Iris pigment epithelial cell (primary cell): ENCODE measurements at regions not wholly inside any gene's neighbourhood (a gene's known extent, or its start where the extent isn't known, plus 50 kb on each side); places are given as distances from the start of the nearest gene placed in this dataset.

Experiments used
- DNase-seq: peaks from one replicate; pipeline ENCODE4 v3.0.0-alpha.2; 2011; ENCODE audit warnings: low read depth

DNA sequence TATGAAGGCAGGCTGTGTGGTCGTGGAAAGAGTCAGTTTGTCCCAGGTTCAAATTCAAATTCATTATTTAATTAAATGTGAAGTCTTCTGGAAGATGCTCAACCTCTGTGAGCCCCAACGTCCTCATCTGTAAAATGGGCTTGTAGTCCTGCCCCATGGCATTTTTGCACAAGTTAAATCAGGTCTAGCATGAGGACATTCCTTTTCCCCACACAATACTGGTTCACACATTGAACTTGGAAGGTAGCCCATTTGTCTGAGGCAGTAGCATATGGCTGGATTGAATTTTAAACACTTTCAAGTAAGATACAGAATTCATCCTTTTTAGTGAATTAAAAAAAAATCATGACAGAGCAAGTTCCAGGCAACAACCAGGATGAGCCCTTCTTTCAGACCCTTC, 665.4 kb upstream of the HS6ST1 start:
- DNase-seq, result no peak

- no peak for DNase-seq
These were observed 666.2 kb upstream of the HS6ST1 start for GRCh38 chr2:128984855-128985254.

- no peak for DNase-seq
These were observed 667.5 kb upstream of the HS6ST1 start for GRCh38 chr2:128986026-128986715.

- DNase-seq, result no peak
These were observed 668.2 kb upstream of the HS6ST1 start for GRCh38 chr2:128986867-128987268.

GRCh38 chr2:128988326-128988725, 669.7 kb upstream of the HS6ST1 start:
- no peak for DNase-seq

DNA sequence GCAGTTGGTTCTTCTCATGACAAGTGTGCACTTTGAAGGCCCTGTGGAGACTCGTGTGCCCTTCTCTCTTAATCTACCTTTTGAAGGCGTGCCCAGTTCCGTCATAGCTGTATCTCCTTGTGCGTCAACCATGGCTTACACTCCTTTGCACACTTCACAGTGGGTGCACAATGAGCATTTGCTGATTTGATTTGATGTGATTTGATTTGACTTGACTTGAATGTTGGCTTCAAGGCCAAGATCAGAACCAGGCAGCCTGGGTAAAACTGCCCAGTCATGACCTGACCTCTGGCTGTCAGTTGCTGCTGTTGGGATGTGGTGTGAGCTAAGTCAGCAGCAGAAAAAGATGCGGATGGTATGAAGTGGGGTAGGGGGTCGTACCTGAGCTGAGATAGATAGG, 670.3 kb upstream of the HS6ST1 start:
- no peak for DNase-seq

GRCh38 chr2:128995086-128995485, 676.4 kb upstream of the HS6ST1 start:
- DNase-seq, result no peak

GRCh38 chr2:128996078-128996477, 677.4 kb upstream of the HS6ST1 start:
- no peak for DNase-seq

DNA sequence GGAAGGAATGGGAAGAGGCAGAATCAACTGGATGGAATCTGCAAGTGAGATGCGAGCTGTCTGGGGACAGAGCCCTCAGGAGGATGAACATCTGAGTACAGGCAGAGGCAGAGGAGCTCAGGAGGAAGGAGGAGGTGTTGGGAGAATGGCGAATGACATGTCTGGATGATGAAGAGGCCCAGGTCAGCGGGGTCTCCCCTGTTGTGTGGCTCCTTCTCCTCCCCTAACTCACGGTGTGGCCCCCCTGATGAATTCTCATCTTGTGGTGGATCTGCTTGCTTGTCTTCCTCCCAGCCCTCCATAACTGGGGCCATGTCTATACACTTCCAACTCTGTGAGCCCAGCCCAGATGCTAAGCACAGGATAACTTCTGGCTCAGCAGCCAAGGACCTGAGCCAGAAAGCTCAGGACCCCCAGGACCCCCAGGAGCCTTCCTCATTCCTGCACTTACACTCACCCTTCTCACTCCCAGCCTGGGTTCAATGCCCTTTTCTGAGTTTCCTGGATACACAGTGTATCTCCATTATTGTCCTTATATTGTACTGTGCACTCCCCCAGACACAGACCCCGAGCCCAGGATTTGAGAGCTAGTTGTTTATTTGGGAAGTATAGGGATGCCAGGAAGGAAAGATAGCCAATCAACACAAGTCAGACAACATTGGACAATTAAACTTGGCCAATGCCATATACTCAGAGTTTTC, 678.6 kb upstream of the HS6ST1 start:
- DNase-seq, result no peak

DNA sequence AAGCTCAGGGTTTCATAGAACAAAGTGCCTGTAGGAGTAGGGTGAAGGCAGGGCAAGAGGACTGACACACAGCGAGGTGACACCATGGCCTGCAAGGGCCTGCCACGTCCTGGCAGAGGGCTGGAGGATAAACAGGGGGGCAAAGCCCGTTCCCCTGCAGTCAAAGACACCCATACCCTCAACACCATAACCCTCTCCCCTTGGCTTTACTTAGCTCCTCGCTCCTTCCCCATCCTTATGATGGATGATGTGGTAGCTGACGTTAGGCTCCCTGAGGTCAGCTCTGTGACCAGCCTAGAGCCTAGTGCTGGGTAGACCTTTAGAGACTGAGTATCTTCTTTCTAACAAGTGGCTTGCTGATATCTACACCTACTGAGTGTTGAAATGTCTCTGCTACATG, 683.3 kb upstream of the HS6ST1 start:
- DNase-seq, result no peak

- DNase-seq, result no peak
These were observed 684.1 kb upstream of the HS6ST1 start for GRCh38 chr2:129002751-129003150.

DNA sequence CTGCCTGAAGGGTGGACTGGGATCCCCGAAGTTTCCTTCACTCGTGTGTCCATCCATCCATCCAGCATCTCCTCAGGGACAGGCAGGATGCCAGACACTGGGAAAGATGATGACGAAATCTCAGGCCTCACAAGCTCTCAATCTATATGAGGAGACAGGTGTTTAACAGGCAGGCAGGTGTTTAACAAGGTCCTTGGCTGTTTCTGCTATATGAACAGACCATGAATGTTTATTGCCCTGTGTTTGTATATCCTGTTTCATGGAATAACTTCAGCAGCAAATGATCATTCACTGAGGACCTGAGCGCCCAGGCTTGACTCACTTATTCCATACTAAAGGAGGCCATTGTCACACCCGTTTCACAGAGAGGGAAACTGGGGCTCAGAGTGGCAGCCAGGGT, 685.8 kb upstream of the HS6ST1 start:
- no peak for DNase-seq

GRCh38 chr2:129004940-129005490, 686.3 kb upstream of the HS6ST1 start:
- no peak for DNase-seq

- no peak for DNase-seq
These were observed 687.6 kb upstream of the HS6ST1 start for GRCh38 chr2:129006135-129006886.

DNA sequence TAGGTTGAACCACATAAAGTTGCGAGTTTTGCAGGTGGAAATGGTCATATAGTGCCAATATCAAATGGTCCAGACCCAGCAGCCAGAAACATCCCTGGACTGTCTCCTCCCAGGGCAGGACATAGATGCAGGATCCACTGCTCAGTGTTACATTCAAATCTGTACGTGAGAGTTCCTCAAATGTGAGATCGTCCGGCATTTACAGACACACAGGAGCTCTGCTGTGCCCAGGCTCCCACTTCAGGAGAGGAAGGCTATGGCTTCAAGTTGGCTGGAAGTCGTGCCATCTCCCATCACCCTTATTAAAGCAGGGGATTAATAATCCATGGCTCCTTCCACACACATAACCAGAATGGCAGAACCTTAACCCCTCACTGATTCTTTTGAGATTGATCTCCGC, 688.2 kb upstream of the HS6ST1 start:
- DNase-seq, result no peak

GRCh38 chr2:129008055-129008880, 689.6 kb upstream of the HS6ST1 start:
- no peak for DNase-seq

DNA sequence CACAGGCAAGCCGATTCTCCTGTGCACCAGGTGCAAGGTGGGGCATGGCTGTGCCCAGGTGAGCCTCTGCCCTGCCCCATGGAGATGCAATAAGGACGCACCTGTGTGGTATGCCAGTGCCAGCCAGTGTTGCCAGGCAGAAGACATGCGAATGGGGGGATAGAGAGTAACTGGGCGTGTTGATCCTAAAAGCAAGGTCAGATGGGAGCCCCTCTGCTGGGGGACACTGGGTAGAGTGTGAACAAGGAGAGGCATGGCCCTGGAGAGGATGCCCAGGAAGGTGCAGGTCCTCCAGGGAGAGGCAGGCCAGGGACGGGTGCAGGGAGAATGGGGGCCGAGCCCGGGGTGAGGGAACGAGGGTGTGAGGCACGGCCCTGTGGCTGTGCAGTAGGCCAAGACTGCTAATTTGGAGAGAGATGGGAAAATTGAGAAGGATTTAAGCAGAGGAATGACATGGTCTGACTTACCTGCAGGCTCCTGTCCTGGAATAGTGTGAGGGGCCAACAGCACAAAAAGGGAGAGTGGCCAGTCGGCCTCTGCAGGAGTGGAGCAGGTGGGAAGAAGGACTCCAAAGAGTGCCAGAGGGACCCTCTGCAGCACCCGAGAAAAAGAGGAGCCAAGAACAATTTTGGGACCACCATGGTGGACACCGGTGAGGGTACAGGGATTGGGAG, 690.4 kb upstream of the HS6ST1 start:
- no peak for DNase-seq

DNA sequence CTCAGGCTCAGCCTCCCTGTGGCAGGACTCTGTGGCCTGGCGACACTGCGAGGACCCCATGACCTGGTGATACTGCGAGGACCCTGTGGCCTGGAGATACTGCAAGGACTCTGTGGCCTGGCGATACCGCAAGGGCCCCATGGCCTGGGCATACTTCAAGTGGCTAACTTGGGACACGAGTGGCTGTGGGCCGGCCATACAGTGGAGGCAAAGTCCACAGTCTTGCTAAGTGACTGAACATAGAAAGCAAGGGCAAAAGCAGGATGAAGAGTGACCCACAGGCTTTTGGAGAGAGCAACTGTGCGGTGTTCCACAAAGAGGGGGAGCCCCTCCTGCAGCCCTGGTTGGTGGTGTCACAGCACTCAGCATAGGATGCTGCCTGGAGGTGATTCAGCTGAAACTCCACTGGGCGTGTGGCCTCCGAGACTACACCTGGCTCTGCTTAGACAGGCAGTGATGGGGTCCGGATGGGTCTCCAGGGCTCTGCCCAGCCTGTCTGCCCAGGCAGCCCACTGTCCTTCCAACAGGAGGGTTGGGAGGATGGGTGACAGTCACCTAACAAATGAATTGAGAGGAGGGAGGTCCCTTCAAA, 691.0 kb upstream of the HS6ST1 start:
- no peak for DNase-seq

DNA sequence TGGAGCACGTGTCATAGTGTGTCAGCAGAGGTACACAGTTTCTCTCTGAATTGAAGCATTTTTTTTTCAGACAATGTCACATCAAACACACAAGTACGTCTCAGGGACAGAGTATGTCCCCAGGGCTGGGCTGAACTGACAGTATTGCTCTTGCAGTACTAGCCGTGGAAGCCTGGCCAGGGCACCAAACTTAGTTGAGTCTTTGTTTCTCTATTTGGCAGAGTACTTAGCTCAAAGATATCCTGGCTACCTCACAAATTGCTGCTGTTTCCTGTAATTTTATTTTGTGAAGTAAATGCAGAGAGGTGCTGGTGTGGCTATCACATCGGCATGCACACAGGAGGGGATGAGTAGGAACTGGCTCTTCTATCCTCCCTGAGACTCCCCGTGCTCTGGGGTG, 691.6 kb upstream of the HS6ST1 start:
- no peak for DNase-seq

- DNase-seq, result no peak
These were observed 692.9 kb upstream of the HS6ST1 start for GRCh38 chr2:129011466-129012061.

GRCh38 chr2:129014432-129014831, 695.8 kb upstream of the HS6ST1 start:
- DNase-seq, result no peak
